Skin epidermis (tissue), 12 donors: ENCODE measurements at regions not wholly inside any gene's neighbourhood (a gene's known extent, or its start where the extent isn't known, plus 50 kb on each side); places are given as distances from the start of the nearest gene placed in this dataset.

Source experiments
- H3K27ac ChIP-seq, 21 experiments: fragments of 200-600 bp; sonication (generic) in 11 of 21; one replicate each; pipeline ENCODE4 v1.5.0; 2020; ENCODE audit warnings: mild to moderate bottlenecking in 3 of 21, inconsistent platforms in 2 of 21, moderate library complexity in 2 of 21
- H3K4me3 ChIP-seq, 7 experiments: fragments of 200-600 bp; sonication (generic) in 2 of 7; one replicate each; pipeline ENCODE4 v1.5.0; 2020; ENCODE audit warnings: inconsistent platforms in 2 of 7, mild to moderate bottlenecking in 2 of 7, moderate library complexity in 1 of 7

DNA sequence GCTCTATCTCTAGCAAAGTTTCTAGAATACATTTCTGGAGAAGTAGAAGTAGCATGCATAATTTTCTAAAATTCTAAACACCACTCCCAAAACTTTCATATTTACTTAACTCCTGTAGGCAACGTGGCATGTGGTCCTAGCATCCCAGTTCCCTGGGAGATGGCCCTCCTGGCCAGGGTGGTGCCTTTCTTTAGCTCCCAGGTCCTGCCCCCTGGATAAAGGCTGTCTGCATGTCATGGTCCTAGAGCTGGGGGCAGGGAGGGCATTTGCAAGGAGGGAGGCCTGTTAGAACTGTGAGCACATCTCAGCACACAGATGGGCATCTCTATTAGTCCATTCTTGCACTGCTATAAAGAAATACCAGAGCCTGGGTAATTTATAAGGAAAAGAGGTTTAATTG, 485.6 kb upstream of the SULF2 start:
- H3K4me3 ChIP-seq, result no peak overlapping the region
- H3K27ac ChIP-seq, result no peak overlapping the region

DNA sequence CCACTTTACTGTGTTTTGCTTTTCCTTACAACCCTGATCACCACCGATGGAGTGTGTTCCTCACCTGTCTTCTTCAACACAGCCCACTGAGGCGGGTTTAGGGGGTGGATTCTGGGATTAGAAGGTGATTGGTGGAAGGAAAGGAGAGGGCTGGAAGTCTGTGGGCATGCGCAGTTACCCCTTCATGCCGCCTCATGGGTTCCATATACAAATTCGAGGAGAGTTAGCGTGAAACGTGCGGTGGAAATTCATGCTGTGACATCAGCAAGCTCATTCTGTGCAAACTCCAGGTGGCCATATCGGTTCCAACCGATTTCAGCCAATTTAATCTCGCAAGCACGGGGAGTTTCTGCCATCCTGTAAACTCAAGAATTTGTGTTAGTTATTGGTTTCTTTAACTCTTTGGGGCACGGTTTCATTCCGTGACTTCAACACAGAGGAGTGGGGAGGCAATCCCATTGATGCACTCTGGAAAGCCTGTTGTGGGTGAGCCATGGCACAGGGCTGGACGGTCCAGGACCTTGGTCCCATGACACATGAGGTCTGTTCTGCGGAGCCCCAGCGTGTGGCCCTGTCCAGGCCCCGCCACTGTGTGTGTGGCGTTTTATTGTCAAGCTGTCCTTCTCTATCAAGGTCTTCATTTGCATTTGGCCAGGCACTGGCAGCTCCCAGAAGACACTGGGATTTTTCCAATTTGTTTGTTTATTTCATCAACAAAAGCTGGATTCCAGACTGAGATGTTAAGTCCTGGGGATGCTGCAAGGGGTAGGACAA, 482.8 kb upstream of the SULF2 start:
- Histone ChIP-seq H3K27ac (no peak overlapping the region), H3K4me3 (no peak overlapping the region)

DNA sequence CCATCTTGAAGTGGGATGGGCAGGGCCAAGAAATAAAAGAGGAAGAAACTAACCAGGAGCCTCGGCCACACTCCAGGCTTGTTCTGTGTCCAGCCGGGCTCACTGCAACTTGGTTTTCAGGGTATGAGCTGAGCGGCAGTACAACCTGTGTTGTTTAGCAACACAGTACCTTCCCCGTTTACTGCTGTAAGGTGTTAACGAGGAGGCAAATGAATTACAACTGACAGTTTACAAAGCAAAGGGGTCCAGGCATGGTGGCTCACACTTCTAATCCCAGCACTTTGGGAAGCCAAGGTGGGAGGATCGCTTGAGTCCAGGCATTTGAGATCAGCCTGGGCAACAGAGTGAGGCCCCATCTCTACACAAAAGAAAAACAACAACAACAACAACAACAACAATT, 481.3 kb upstream of the SULF2 start:
- Histone ChIP-seq H3K4me3 (no peak overlapping the region), H3K27ac (no peak overlapping the region)

DNA sequence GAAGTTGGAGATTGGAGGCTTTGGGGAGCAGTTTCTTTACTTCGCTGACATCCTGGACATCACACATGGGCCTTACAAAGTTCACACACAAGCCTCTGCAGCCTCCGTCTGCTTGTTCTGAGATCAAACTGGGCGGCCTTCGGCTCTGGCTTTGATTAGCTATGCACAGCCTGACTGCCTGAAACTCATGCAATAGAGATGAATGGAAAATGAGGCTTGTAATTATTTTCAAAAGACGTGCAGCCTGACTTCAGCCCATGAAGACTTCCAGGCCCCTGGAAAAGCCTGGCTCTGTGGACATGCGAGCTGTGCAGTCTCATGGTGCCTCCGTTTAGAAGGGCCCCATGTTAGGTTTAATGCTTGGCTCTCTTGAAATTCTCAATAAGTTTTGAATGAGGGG, 480.5 kb upstream of the SULF2 start:
- Histone ChIP-seq H3K27ac (no peak overlapping the region), H3K4me3 (no peak overlapping the region)

DNA sequence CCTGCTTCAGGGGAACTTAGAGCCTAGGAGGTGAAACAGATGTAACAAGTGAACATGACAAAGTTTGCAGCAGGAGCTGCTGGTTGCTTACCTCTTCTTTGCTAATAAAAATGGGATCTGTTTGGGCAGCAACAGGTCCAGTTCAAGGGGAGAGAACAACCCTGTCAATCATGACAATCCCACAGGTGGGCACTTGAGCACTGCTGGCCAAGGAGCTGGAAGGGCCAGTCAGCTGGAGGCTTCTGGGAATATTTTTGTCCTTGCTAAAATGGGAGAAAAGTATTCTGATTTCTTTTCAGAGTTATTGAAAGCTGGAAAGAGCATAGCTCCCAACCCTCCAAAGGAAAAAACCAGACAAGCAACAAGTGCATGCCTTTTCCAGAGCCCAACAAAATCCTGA, 477.7 kb upstream of the SULF2 start:
- Histone ChIP-seq H3K4me3 (no peak overlapping the region), H3K27ac (no peak overlapping the region)

DNA sequence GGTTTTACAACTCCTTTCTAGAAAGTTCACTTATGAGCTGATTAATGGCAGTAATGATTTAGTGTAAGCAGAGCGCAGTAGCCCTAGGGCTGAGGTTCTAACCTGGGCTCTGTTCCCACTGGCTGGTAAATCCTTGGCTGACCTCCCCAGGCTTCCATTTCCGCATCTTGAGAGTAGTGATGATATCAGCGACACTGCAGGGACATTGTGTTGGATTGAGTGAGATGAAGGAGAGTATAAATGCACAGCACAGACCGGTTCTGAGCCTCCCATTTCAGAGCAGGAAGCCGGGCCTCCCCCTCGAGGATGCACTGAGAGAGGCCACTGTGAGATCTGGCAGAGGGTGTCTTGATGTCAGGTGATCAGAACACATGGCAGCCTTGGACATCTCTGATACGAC, 477.2 kb upstream of the SULF2 start:
- Histone ChIP-seq H3K4me3 (no peak overlapping the region), H3K27ac (no peak overlapping the region)

DNA sequence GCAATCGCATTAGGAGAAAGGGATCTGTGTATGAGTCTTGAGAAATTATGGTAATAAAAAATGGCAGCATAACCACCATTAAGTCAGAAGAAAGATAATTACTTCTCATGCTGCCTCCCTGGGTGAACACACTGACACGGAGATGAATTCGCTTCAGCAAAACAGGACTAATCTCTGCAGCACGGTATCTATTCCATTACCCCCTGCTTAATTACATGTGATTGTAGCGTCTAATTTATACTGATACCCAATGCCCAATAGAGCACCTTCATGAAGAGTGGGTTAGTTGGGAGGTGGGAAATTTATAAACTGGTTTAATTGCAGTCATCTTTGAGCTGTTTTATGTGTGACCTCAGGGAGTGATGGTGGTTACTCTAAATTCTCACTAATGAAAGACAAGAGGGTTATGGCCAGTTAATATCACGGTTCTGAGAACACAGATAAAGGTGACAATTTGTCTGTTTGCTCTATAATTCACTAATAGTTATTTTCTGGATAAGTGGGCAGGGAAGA, 476.2 kb upstream of the SULF2 start:
- Histone ChIP-seq H3K27ac (no peak overlapping the region), H3K4me3 (no peak overlapping the region)

DNA sequence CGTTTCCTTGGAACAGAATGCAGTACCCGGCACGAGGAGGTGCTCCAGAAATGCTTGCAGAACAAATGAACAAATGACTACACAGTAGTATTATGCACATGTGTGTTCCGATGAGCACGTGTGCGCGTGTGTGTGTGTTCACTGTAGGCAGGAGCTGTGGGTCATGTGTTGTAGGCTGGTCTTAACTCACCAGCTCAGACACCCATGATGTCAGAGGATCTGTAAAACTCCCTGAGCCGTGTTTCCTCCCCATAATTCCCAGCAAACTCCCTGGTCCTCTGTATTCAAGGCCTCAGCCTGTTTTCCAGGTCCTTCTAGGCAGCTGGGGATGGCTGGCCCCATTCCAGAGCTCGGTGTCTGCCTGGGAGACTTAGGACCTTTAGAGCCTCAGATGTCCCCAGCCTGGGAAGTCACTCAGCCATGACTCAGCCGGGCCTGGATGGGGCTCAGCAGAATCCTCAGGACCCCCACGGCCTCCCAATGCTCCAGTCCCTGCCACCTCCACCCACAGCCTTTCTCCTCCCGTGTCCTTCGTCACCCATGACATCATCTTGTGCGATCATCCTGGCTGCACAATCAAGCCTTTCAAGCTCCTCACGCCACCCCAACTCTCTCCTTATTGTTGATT, 475.0 kb upstream of the SULF2 start:
- H3K4me3 ChIP-seq, result no peak overlapping the region
- H3K27ac ChIP-seq, result no peak overlapping the region

DNA sequence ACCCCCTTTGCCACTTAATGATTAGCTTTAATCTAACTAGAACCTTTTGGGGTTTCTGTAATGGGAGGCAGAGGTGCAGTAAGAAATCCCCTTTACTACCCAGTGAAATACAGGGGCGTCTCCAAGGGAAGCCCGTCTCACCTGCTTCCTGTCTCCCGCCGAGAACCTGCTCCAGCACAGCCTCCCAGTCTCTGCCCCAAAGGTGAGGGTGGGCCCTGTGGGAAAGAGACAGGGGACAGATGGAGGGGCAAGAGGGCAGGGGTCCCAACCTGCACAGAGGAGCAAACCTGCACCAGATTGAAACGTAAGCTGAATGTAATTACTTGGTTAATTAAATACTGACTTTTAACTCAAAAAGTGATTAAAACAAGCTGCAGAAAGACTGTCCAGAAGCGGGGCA, 474.2 kb upstream of the SULF2 start:
- Histone ChIP-seq H3K4me3 (no peak overlapping the region), H3K27ac (no peak overlapping the region)

DNA sequence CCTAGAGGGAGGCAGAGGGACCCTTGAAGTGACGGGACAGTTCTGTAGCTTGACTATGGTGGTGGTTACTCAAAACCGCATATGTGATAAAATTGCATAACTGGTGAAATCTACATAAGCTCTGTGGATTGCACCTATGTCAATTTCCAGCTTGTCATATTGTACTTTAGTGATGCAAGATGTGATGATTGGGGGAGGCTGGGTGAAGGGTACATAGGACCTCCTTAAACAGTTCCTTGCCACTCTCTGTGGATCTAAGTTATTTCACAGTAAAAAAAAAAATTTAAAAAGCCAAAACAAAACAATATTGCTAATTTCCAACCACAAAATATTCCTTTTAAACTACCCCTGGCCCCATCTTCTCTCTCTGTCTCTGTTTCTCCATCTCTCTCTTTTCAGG, 472.6 kb upstream of the SULF2 start:
- no peak overlapping the region for H3K4me3 ChIP-seq

DNA sequence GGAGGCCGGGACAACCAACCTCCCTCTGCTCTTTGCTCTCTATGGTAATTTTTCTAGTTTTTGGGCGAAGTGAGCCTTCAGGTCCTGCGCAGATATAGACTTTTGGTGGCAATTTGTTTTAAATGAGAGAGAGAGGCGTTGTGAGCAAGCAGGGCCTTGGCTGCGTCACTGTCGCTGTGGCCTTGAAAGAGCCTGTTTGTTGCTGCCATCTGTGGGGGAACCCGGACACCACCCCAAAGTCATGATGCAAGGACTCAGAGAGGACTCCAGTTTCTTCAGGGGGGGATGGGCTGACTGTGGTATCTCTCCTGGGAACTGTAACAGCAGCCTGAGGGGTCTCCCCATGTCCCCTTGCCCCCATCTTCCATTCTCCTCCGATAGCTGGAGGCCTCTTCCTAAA, 462.7 kb upstream of the SULF2 start:
- Histone ChIP-seq H3K4me3 (no peak overlapping the region), H3K27ac (no peak overlapping the region)

More for the DNA sequence above, 472.6 kb upstream of the SULF2 start:
- no peak overlapping the region for H3K27ac ChIP-seq

DNA sequence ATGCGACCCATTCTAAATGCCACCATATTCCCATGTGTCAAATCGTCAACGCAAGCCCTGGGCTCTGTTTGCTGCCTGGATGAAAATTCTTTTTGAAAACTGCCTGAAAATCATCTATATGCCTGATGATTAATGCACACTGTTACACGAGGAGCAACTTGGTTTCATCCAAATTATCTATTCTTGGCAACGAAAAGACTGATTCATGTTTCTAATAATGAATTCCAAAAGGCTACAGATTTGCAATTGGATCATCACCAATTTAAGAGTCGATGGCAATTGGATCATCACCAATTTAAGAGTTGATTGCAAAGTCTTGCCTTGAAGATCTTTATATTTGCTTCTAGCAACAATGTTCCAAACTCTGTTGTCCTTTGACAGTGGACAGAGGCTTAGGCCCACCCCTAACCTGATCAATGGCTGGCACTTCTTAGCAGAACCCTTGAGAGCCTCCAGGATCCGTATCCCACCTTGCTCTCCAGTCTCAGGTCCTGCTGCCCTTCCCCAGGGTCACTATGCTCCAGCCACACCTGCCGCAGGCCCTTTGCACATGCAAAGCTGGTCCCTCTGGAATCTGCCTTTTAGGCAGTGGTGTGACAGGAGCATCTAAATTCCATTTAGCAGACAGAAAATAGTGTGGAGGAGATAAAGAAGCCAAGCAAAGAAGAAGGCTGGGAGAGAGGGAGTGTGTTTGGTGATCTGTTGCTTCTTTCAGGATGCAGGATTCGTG, 460.9 kb upstream of the SULF2 start:
- no peak overlapping the region for H3K4me3 ChIP-seq

DNA sequence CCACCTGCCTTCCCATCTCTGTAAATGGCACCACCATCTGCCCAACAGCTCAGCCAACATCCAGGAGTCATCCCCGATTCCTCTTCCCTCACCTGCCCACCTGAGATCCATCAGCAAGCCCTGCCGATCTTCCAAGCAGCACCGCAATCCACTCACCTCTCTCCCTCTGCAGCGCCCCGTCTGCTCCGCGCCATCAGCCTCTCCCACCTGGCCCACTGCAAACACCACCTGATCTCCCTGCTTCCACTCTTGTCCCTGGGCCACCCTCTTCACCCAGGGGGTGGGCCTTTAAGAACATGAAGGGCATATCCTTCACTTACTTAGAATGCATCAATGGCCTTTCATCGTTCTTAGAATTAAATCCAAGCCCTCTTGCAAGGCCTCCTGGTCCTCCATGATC, 457.3 kb upstream of the SULF2 start:
- Histone ChIP-seq H3K4me3 (no peak overlapping the region), H3K27ac (no peak overlapping the region)

More for the DNA sequence above, 460.9 kb upstream of the SULF2 start:
- H3K27ac ChIP-seq, result peak overlapping the region in 1 of 21 experiments; percentile 12

DNA sequence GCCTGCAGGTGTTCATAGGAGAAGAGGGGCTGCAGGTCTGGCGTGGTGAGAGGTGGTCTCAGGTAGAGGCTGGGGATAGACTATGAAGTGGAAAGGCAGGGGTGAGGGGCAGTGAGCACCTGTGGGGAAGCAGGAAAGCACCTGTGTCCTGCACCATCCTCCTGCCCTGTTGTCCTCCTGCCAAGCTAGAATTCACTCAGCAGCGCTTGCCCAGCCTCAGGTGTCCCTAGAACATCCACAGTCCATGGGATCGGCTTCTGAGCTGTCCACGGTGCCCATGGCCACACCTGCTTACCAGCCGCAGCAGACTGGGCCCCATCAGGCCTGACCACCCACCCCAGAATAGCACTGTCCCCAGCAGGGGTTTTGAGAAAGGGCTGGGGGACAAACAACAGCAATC, 456.2 kb upstream of the SULF2 start:
- Histone ChIP-seq H3K27ac (no peak overlapping the region), H3K4me3 (no peak overlapping the region)

DNA sequence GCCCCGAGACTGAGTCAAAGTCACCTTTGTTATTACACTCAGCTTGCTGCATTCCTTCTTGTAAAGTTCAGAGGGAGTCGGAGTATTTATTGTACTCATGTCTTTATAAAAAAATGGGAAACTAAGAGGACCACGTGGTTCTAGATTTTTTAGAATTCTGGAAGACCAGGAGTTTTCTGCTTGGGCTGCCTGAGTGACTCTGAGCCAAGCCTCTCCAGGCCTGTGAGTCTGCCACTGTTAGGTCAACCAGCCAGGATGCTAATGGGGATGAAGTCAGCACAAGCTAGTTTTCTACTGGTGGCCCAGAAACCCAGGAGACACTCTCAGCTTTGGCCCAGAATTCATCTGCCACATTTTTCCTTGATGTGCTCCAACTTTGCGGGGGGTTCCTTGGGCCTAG, 453.5 kb upstream of the SULF2 start:
- Histone ChIP-seq H3K4me3 (no peak overlapping the region), H3K27ac (peak overlapping the region in 1 of 21 experiments; percentile 26)

DNA sequence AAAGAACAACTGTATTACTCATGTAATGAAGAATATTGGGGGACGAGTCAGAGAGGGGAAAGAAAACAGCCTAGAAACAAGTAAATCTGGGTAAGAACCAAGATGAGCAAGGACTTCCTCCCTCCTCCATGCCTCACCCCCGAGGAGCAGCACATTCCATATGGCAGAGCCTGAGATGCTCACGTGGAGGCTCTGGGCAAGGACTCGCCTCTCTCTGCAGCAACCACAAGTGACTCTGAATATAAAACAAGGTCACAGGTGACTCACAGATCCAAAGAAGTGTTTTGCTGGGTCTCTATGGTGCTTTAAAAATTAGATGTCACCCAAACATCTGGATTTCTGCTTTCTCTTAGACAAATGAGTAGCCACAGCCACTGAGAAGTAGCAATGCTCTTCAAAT, 453.0 kb upstream of the SULF2 start:
- H3K4me3 ChIP-seq, result no peak overlapping the region
- peak overlapping the region in 1 of 21 experiments; percentile 26 for H3K27ac ChIP-seq

DNA sequence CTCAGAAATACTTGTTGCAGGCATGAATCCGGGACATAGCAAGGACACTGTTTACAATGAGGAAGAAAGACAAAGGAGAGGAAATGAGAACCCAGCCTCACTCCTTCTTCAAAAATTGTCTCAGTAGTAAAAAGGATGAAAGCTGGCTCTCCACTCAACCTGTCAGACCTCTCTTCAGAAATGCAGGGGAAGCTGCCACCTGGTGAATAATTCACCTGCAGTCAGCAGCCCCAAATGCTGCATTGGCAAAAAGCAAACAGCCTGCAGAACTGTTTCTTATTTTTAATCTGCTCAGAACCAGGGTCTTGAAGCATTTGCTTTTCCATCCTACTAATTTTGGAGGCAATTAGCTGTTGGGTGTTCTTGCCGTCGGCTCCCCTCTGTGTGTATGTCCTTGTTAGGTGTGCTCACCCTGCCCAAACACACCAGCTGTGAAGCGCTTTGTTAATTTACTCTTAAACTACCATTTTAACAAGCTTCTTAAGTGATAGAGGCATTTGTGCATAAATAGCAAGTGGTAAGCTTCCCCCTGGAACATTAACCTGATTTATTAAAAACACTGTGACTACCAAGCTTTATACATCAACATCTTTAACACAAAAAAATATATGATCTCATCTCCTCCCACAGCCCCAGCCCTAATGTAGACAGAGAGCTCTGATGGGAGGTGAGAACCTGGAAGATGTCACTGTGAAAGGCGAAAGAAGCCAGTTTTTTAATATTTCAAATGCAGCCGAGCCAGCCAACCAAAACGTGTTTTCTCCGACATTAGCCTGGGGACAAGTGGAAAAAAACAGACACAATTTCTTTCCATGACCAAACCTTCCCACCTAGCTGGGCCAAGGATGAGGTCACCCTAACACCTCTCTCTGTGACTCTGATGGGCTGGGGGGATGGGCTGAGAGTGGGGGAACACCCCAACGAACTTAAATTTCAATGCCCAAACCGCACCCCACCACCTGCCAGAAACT, 451.0 kb upstream of the SULF2 start:
- H3K27ac ChIP-seq, result no peak overlapping the region

DNA sequence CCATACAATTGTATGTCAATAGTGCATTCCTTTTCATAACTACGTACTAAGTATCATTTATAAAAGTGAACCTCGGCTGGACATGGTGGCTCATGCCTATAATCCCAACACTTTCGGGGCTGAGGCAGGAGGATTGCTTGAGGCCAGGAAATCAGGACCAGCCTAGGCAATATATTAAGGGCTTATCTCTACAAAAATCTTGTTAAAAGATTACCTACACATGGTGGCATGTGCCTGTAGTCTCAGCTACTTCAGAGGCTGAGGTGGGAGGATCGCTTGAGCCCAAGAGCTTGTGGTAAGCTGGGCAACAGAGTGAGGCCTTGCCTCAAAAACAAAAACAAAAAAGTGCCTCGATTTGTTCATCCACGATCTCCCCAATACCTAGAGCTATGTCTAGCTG, 449.7 kb upstream of the SULF2 start:
- Histone ChIP-seq H3K4me3 (no peak overlapping the region), H3K27ac (no peak overlapping the region)

More for the DNA sequence above, 451.0 kb upstream of the SULF2 start:
- no peak overlapping the region for H3K4me3 ChIP-seq

DNA sequence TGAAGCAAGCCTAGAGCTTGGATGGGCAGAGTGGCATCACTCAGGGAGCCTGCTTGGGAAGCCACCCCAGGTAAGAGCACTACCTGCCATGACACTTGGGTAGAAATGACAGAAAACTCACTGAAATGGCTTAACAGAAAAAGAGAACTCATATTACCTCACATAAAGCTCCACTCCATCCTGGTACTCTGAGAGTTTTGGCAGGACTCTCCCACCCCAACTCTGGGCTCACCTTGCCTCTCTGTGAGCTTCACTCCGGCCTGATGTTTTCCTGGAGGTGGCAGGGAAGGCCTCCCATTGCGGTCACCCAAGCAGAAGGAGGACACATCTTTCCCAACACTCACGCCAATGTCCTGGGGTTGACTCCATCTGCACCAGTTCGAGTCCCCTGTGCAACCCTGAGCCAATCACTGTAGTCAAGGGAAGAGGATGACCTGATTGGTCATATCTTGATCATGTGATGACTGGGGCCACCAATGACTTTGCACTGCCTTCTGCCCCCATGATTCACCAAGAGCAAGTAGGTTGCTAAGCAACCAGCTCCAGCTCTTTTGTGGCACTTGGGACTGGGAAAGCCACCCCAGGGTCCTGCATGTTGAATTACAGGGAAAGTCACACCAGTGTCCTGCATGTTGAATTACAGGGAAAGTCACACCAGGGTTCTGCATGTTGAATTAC, 446.1 kb upstream of the SULF2 start:
- H3K27ac ChIP-seq, result no peak overlapping the region
- no peak overlapping the region for H3K4me3 ChIP-seq
